Breast epithelium (tissue), 3 donors: ENCODE measurements at regions not wholly inside any gene's neighbourhood (a gene's known extent, or its start where the extent isn't known, plus 50 kb on each side); places are given as distances from the start of the nearest gene placed in this dataset.

ENCODE experiments used
- CTCF ChIP-seq, 3 donors: fragments of 450-650 bp; IDR thresholded peaks; one replicate each; pipeline ENCODE4 v1.5.1; 2016 to 2017; ENCODE audit warnings: antibody characterized with exemption in 3 of 3, mild to moderate bottlenecking in 3 of 3, moderate library complexity in 3 of 3
- POLR2A ChIP-seq: fragments of 450-650 bp; IDR thresholded peaks from one replicate; pipeline ENCODE4 v1.6.1; 2016; ENCODE audit warnings: antibody characterized with exemption, mild to moderate bottlenecking, moderate library complexity
- POLR2AphosphoS5 ChIP-seq, 3 donors: sonication (generic); formaldehyde crosslinking; IDR thresholded peaks; one replicate each; pipeline ENCODE4 v1.6.1; 2017; ENCODE audit warnings: antibody characterized with exemption in 3 of 3

GRCh38 chr3:13702286-13702685 is 153.4 kb downstream of the FBLN2 start:
- no peak for TF ChIP-seq POLR2AphosphoS5 (IDR thresholded peaks at IDR 0.05)
- TF ChIP-seq CTCF (IDR thresholded peaks at IDR 0.05), result no peak
- no peak for TF ChIP-seq POLR2A
